H9 (cell line): ENCODE measurements at regions not wholly inside any gene's neighbourhood (a gene's known extent, or its start where the extent isn't known, plus 50 kb on each side); places are given as distances from the start of the nearest gene placed in this dataset.

Experiments
- DNase-seq: peaks from one replicate; pipeline ENCODE4 v3.0.0-alpha.2; 2017
- H2AFZ ChIP-seq: one replicate; pipeline ENCODE4 v1.6.1; 2013; ENCODE audit warnings: mild to moderate bottlenecking, low read length, control low read depth, moderate library complexity
- H2AK5ac ChIP-seq: 2 replicates; pipeline ENCODE4 v1.6.1; 2013; ENCODE audit warnings: low read length, control low read depth, mixed read lengths; ENCODE audit not compliant: insufficient read length
- H2BK120ac ChIP-seq: one replicate; pipeline ENCODE4 v1.6.1; 2013; ENCODE audit warnings: low read depth, mild to moderate bottlenecking, low read length, control low read depth, inconsistent platforms; ENCODE audit not compliant: poor library complexity, severe bottlenecking
- H2BK12ac ChIP-seq: 2 replicates; pipeline ENCODE4 v1.6.1; 2013; ENCODE audit warnings: low read length, control low read depth, mixed read lengths, low read depth; ENCODE audit not compliant: insufficient read length
- H2BK15ac ChIP-seq: 2 replicates; pipeline ENCODE4 v1.6.1; 2013; ENCODE audit warnings: low read depth, low read length, control low read depth
- H2BK20ac ChIP-seq: one replicate; pipeline ENCODE4 v1.6.1; 2013; ENCODE audit warnings: low read depth, mild to moderate bottlenecking, low read length, control low read depth, inconsistent platforms; ENCODE audit not compliant: poor library complexity, severe bottlenecking
- H2BK5ac ChIP-seq: 2 replicates; pipeline ENCODE4 v1.6.1; 2013; ENCODE audit warnings: low read length, control low read depth, mixed read lengths; ENCODE audit not compliant: insufficient read length
- H3K14ac ChIP-seq: 2 replicates; pipeline ENCODE4 v1.6.1; 2013; ENCODE audit warnings: low read length, control low read depth; ENCODE audit not compliant: insufficient read depth
- H3K18ac ChIP-seq: 2 replicates; pipeline ENCODE4 v1.6.1; 2013; ENCODE audit warnings: low read depth, mild to moderate bottlenecking, mixed read lengths, low read length, control low read depth; ENCODE audit not compliant: insufficient read length
- H3K23ac ChIP-seq: 2 replicates; pipeline ENCODE4 v1.6.1; 2013; ENCODE audit warnings: low read length, control low read depth, mixed read lengths, low read depth; ENCODE audit not compliant: insufficient read length
- H3K23me2 ChIP-seq: 2 replicates; pipeline ENCODE4 v1.6.1; 2013; ENCODE audit warnings: low read depth, mild to moderate bottlenecking, mixed read lengths, low read length, control low read depth; ENCODE audit not compliant: insufficient read length, poor library complexity, severe bottlenecking
- H3K27ac ChIP-seq: 2 replicates; pipeline ENCODE4 v1.5.1; 2013; ENCODE audit warnings: low read length, control low read depth, mixed read lengths, low read depth; ENCODE audit not compliant: insufficient read length
- H3K27me3 ChIP-seq: 2 replicates; pipeline ENCODE4 v1.6.1; 2013; ENCODE audit warnings: low read length, control low read depth, inconsistent platforms; ENCODE audit not compliant: insufficient read depth
- H3K4ac ChIP-seq: 2 replicates; pipeline ENCODE4 v1.6.1; 2013; ENCODE audit warnings: low read depth, mild to moderate bottlenecking, control low read depth, inconsistent platforms, low read length, moderate library complexity
- H3K4me1 ChIP-seq: 2 replicates; pipeline ENCODE4 v1.6.1; 2013; ENCODE audit warnings: low read length, control low read depth, inconsistent platforms; ENCODE audit not compliant: insufficient read depth
- H3K4me2 ChIP-seq: 2 replicates; pipeline ENCODE4 v1.6.1; 2013; ENCODE audit warnings: low read length, control low read depth, mixed read lengths; ENCODE audit not compliant: insufficient read length, insufficient read depth
- H3K56ac ChIP-seq: 2 replicates; pipeline ENCODE4 v1.6.1; 2013; ENCODE audit warnings: low read depth, mild to moderate bottlenecking, mixed read lengths, low read length, control low read depth; ENCODE audit not compliant: insufficient read length
- H3K79me1 ChIP-seq: 2 replicates; pipeline ENCODE4 v1.6.1; 2013; ENCODE audit warnings: low read depth, mild to moderate bottlenecking, moderate library complexity, low read length, control low read depth, inconsistent platforms; ENCODE audit not compliant: insufficient read depth, poor library complexity, severe bottlenecking
- H3K79me2 ChIP-seq: 2 replicates; pipeline ENCODE4 v1.6.1; 2013; ENCODE audit warnings: low read length, control low read depth, inconsistent platforms; ENCODE audit not compliant: insufficient read depth
- H3K9ac ChIP-seq: 2 replicates; pipeline ENCODE4 v1.6.1; 2013; ENCODE audit warnings: low read length, control low read depth, mixed read lengths; ENCODE audit not compliant: insufficient read length; ENCODE audit errors: extremely low read depth
- H3K9me3 ChIP-seq: one replicate; pipeline ENCODE4 v1.6.1; 2013; ENCODE audit warnings: low read depth, low read length, inconsistent platforms; ENCODE audit not compliant: control insufficient read depth
- H3T11ph ChIP-seq: one replicate; pipeline ENCODE4 v1.6.1; 2013; ENCODE audit warnings: mild to moderate bottlenecking, low read length, control low read depth, inconsistent platforms
- H4K20me1 ChIP-seq: one replicate; pipeline ENCODE4 v1.6.1; 2013; ENCODE audit not compliant: control insufficient read depth, insufficient read length, insufficient read depth
- H4K5ac ChIP-seq: 2 replicates; pipeline ENCODE4 v1.6.1; 2013; ENCODE audit warnings: low read depth, mild to moderate bottlenecking, mixed read lengths, low read length, control low read depth; ENCODE audit not compliant: insufficient read length
- H4K8ac ChIP-seq: replicated peaks from 2 replicates; pipeline ENCODE4 v1.6.1; 2013; ENCODE audit warnings: low read length, control low read depth, mixed read lengths, low read depth; ENCODE audit not compliant: insufficient read length
- H4K91ac ChIP-seq: 2 replicates; pipeline ENCODE4 v1.6.1; 2013; ENCODE audit warnings: low read depth, mild to moderate bottlenecking, moderate library complexity, mixed read lengths, low read length, control low read depth; ENCODE audit not compliant: insufficient read length
- H3K27ac Mint-ChIP-seq, 3 experiments: 2 replicates in 2 of 3; 3 replicates in 1 of 3; pipeline ENCODE4 v1.8.0; 2020 to 2021; ENCODE audit warnings: mixed read lengths in 3 of 3, mild to moderate bottlenecking in 1 of 3, moderate library complexity in 1 of 3
- H3K27me3 Mint-ChIP-seq: 2 replicates; pipeline ENCODE4 v1.8.0; 2021; ENCODE audit warnings: low read depth, mild to moderate bottlenecking, moderate library complexity, mixed read lengths
- H3K36me3 Mint-ChIP-seq, 3 experiments: 2 replicates in 2 of 3; 3 replicates in 1 of 3; pipeline ENCODE4 v1.8.0; 2020 to 2021; ENCODE audit warnings: low read depth in 3 of 3, mixed read lengths in 3 of 3; ENCODE audit not compliant: insufficient read depth in 1 of 3
- H3K4me1 Mint-ChIP-seq, 2 experiments: 2 replicates each; pipeline ENCODE4 v1.8.0; 2020; ENCODE audit warnings: mixed read lengths in 2 of 2
- H3K4me3 Mint-ChIP-seq, 2 experiments: 2 replicates in 1 of 2; 3 replicates in 1 of 2; pipeline ENCODE4 v1.8.0; 2020 to 2021; ENCODE audit warnings: mild to moderate bottlenecking in 2 of 2, mixed read lengths in 2 of 2, moderate library complexity in 1 of 2
- H3K9me3 Mint-ChIP-seq, 2 experiments: 2 replicates in 1 of 2; 3 replicates in 1 of 2; pipeline ENCODE4 v1.8.0; 2020; ENCODE audit warnings: mild to moderate bottlenecking in 2 of 2, mixed read lengths in 2 of 2, moderate library complexity in 1 of 2
- CTCF ChIP-seq: fragments of 200-600 bp; sonication (generic); conservative IDR thresholded peaks from 3 replicates; pipeline ENCODE4 v1.8.0; 2021; ENCODE audit warnings: antibody characterized with exemption, mild to moderate bottlenecking
- WGBS: extraction: QIAGEN DNeasy Blood & Tissue Kit; methylation state at CpG from one replicate; pipeline ENCODE4 v1.1.7; 2013; ENCODE audit warnings: missing lambda C conversion rate, low lambda C conversion rate, mixed read lengths; ENCODE audit not compliant: insufficient read length; ENCODE audit errors: extremely low coverage; 5-methylcytosine and 5-hydroxymethylcytosine counted together

- H3K23ac ChIP-seq = no peak overlapping the region
- H2BK12ac ChIP-seq = no peak overlapping the region
- Mint-ChIP-seq H3K9me3 (no peaks in the 10 kb centered on the region), H3K4me3 (no peak overlapping the region), H3K27ac (no peak overlapping the region), H3K27me3 (no peaks in the 10 kb centered on the region), H3K36me3 (no peaks in the 10 kb centered on the region), H3K4me1 (peaks cover 4 to 6% of the 10 kb centered on the region in 2 experiments; a peak in 3 of 4 replicates)
- H2BK120ac ChIP-seq = no peak overlapping the region
- H3K56ac ChIP-seq = no peak overlapping the region
- no peaks in the 10 kb centered on the region for H3K9me3 ChIP-seq
- peaks cover 2% of the 10 kb centered on the region; the same call in 1 of the 2 replicates for H3K4me1 ChIP-seq
- H2AK5ac ChIP-seq = no peak overlapping the region
- H3K23me2 ChIP-seq = no peaks in the 10 kb centered on the region
- TF ChIP-seq CTCF = no peak
- H3K79me2 ChIP-seq = no peaks in the 10 kb centered on the region
- no peak overlapping the region for H2BK15ac ChIP-seq
- H2BK5ac ChIP-seq = no peak overlapping the region
- H4K5ac ChIP-seq = no peak overlapping the region
- no peak overlapping the region for H3K14ac ChIP-seq
- no peak overlapping the region for H3K9ac ChIP-seq
- H2BK20ac ChIP-seq = no peak overlapping the region
- no peak overlapping the region for H3T11ph ChIP-seq
- no peak overlapping the region for H3K4ac ChIP-seq
- no peaks in the 10 kb centered on the region for H3K79me1 ChIP-seq
- H3K27me3 ChIP-seq = no peaks in the 10 kb centered on the region
- no peak for DNase-seq
- no peak overlapping the region for H3K27ac ChIP-seq
- H4K8ac ChIP-seq = no peak overlapping the region
- no peak overlapping the region for H3K18ac ChIP-seq
- no peak overlapping the region for H3K4me2 ChIP-seq
- WGBS = no CpG with 5 or more reads among the region's 4 CpGs
- H4K20me1 ChIP-seq = no peaks in the 10 kb centered on the region
- no peak overlapping the region for H2AFZ ChIP-seq
- H4K91ac ChIP-seq = no peak overlapping the region
These were observed 395.3 kb upstream of the PITX2 start for GRCh38 chr4:111018216-111018615.
